ENCODE measurements at regions not wholly inside any gene's neighbourhood (a gene's known extent, or its start where the extent isn't known, plus 50 kb on each side); places are given as distances from the start of the nearest gene placed in this dataset.

DNA sequence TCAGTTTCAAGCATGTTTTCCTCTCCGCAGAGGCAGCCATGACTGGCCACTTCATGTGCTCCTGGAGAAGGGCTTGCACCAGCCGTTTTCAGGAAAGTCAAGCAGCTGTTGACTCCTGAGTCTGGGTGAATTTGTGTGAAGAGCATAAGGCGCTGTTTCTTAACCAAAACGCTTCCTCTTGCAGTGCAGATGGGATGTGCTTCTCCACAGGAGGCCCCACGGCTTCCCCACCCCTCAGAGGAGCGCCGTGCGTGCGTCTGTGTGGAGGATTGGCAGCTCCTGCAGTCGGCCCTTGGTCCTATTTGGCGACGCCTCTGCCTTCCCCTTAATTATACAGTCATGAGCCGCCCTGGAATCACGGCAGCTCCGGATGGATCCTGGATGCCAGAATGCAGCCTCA, 54.1 kb upstream of the B3GAT1 start:
- TF ChIP-seq, protein P1, sequence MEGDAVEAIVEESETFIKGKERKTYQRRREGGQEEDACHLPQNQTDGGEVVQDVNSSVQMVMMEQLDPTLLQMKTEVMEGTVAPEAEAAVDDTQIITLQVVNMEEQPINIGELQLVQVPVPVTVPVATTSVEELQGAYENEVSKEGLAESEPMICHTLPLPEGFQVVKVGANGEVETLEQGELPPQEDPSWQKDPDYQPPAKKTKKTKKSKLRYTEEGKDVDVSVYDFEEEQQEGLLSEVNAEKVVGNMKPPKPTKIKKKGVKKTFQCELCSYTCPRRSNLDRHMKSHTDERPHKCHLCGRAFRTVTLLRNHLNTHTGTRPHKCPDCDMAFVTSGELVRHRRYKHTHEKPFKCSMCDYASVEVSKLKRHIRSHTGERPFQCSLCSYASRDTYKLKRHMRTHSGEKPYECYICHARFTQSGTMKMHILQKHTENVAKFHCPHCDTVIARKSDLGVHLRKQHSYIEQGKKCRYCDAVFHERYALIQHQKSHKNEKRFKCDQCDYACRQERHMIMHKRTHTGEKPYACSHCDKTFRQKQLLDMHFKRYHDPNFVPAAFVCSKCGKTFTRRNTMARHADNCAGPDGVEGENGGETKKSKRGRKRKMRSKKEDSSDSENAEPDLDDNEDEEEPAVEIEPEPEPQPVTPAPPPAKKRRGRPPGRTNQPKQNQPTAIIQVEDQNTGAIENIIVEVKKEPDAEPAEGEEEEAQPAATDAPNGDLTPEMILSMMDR (IDR thresholded peaks at IDR 0.05; ENCODE audit: control extremely low read depth in 1 of 3, insufficient read depth in 1 of 3, low read depth in 1 of 3, low read length in 3 of 3) = no peak
- TF ChIP-seq TAF1 (IDR thresholded peaks at IDR 0.05; ENCODE audit: low read depth, low read length) (no peak), CHD1 (IDR thresholded peaks at IDR 0.05; ENCODE audit: low read depth, low read length) (no peak), ZNF274 (IDR thresholded peaks at IDR 0.05; ENCODE audit: borderline replicate concordance, extremely low read depth, low read length) (no peak), JUND (IDR thresholded peaks at IDR 0.05; ENCODE audit: low read length) (no peak), RAD21 (IDR thresholded peaks at IDR 0.05 in 1 of 2, conservative IDR thresholded peaks at IDR 0.05 in 1 of 2; ENCODE audit: low read depth in 2 of 2, low read length in 2 of 2) (no peak), TEAD4 (IDR thresholded peaks at IDR 0.05; ENCODE audit: low read depth, low read length) (no peak), POLR2A (IDR thresholded peaks at IDR 0.05; ENCODE audit: control extremely low read depth in 1 of 2, low read depth in 2 of 2, low read length in 2 of 2) (no peak), POLR2AphosphoS5 (IDR thresholded peaks at IDR 0.05; ENCODE audit: low read depth, low read length) (no peak), RBBP5 (IDR thresholded peaks at IDR 0.05; ENCODE audit: borderline replicate concordance, low read depth, low read length) (no peak), YY1 (IDR thresholded peaks at IDR 0.05; ENCODE audit: low read depth, low read length) (no peak), BCL11A (IDR thresholded peaks at IDR 0.05; ENCODE audit: low read depth in 2 of 2, low read length in 2 of 2) (no peak)
- TF ChIP-seq, protein P2, sequence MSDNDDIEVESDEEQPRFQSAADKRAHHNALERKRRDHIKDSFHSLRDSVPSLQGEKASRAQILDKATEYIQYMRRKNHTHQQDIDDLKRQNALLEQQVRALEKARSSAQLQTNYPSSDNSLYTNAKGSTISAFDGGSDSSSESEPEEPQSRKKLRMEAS (IDR thresholded peaks at IDR 0.05) = no peak
